ENCODE measurements at regions not wholly inside any gene's neighbourhood (a gene's known extent, or its start where the extent isn't known, plus 50 kb on each side); places are given as distances from the start of the nearest gene placed in this dataset.

DNA sequence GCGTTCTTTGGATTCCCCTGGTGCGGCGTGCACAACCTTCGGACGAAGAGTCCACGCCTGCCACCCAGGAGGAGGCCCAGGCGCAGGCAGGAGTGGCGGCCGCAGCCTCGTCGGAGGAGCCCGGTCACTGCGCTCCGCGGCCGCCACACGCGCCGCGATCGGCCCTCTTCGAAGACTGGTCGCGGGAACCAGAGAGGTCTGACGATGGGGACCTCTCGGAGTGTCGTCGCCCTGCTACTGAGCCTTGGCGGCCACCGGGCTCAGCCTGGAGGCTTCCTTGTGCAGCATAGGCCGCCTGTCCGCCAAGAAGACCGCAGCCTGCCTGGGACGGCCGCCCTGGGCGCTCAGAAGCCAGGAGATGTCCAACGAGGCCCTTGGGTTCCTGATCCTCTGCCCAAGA, 112.5 kb upstream of the SELENOP start:
- TF ChIP-seq, protein P1, sequence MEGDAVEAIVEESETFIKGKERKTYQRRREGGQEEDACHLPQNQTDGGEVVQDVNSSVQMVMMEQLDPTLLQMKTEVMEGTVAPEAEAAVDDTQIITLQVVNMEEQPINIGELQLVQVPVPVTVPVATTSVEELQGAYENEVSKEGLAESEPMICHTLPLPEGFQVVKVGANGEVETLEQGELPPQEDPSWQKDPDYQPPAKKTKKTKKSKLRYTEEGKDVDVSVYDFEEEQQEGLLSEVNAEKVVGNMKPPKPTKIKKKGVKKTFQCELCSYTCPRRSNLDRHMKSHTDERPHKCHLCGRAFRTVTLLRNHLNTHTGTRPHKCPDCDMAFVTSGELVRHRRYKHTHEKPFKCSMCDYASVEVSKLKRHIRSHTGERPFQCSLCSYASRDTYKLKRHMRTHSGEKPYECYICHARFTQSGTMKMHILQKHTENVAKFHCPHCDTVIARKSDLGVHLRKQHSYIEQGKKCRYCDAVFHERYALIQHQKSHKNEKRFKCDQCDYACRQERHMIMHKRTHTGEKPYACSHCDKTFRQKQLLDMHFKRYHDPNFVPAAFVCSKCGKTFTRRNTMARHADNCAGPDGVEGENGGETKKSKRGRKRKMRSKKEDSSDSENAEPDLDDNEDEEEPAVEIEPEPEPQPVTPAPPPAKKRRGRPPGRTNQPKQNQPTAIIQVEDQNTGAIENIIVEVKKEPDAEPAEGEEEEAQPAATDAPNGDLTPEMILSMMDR (IDR thresholded peaks at IDR 0.05; ENCODE audit: control extremely low read depth in 1 of 3, insufficient read depth in 1 of 3, low read depth in 1 of 3, low read length in 3 of 3), result no peak
- TF ChIP-seq SP2 (IDR thresholded peaks at IDR 0.05; ENCODE audit: low read length), result no peak
